Prostate gland (tissue), 2 donors: ENCODE measurements at regions not wholly inside any gene's neighbourhood (a gene's known extent, or its start where the extent isn't known, plus 50 kb on each side); places are given as distances from the start of the nearest gene placed in this dataset.

Experiments
- DNase-seq: peaks from one replicate; pipeline ENCODE4 v3.0.0-alpha.2; 2019; ENCODE audit warnings: low spot score
- H3K27ac ChIP-seq, 2 donors: fragments of 200-600 bp; sonication (generic); 2 replicates each; pipeline ENCODE4 v1.5.1; 2017 to 2019
- H3K27me3 ChIP-seq: fragments of 200-600 bp; sonication (generic); replicated peaks from 2 replicates; pipeline ENCODE4 v1.5.1; 2019; ENCODE audit not compliant: insufficient read depth
- H3K36me3 ChIP-seq, 2 donors: fragments of 200-600 bp; sonication (generic); 1 replicate in 1 of 2; 2 replicates in 1 of 2; pipeline versions ENCODE4 v1.5.1 to v1.8.1; 2017 to 2019
- H3K4me1 ChIP-seq: fragments of 200-600 bp; sonication (generic); replicated peaks from 2 replicates; pipeline ENCODE4 v1.5.1; 2019
- H3K4me3 ChIP-seq, 2 donors: fragments of 200-600 bp; sonication (generic); 2 replicates each; pipeline ENCODE4 v1.5.1; 2017 to 2019
- H3K9me3 ChIP-seq: fragments of 200-600 bp; sonication (generic); 2 replicates; pipeline ENCODE4 v1.5.1; 2017
- CTCF ChIP-seq, 4 experiments: fragments of 200-600 bp in 2 of 4; fragments of 450-650 bp in 2 of 4; sonication (generic) in 2 of 4; IDR thresholded peaks; 1 replicate in 3 of 4; 2 replicates in 1 of 4; pipeline ENCODE4 v1.5.1; 2016 to 2019; ENCODE audit warnings: antibody characterized with exemption in 4 of 4, mild to moderate bottlenecking in 2 of 4, moderate library complexity in 2 of 4
- POLR2A ChIP-seq: fragments of 450-650 bp; IDR thresholded peaks from one replicate; pipeline ENCODE4 v1.6.1; 2016; ENCODE audit warnings: antibody characterized with exemption, mild to moderate bottlenecking
- POLR2AphosphoS5 ChIP-seq: sonication (generic); formaldehyde crosslinking; IDR thresholded peaks from one replicate; pipeline ENCODE4 v1.6.1; 2017; ENCODE audit warnings: antibody characterized with exemption
- WGBS: methylation state at CpG from one replicate; pipeline ENCODE4 v1.1.5; 2018; 5-methylcytosine and 5-hydroxymethylcytosine counted together
- intact Hi-C: fragments of 100-400 bp; cut with DNase I; formaldehyde crosslinking; loops from one replicate; pipeline ENCODE4 v1.14.2; 2022

- TF ChIP-seq CTCF (IDR thresholded peaks at IDR 0.05), result no peak
- TF ChIP-seq POLR2A, result no peak
- no peak for TF ChIP-seq POLR2AphosphoS5
- DNase-seq, result no peak
- no peak overlapping the region for H3K4me3 ChIP-seq
- no peak overlapping the region for H3K27ac ChIP-seq
- H3K4me1 ChIP-seq, result no peaks in the 10 kb centered on the region
- no peaks in the 10 kb centered on the region for H3K9me3 ChIP-seq
- intact Hi-C loops, result no loop called here
- no peaks in the 10 kb centered on the region for H3K27me3 ChIP-seq
- H3K36me3 ChIP-seq, result no peaks in the 10 kb centered on the region
Measured at GRCh38 chr5:166022065-166022464, 2269.4 kb upstream of the WWC1 start.

- H3K27ac ChIP-seq, result no peak overlapping the region
- H3K27me3 ChIP-seq, result no peaks in the 10 kb centered on the region
- TF ChIP-seq POLR2AphosphoS5, result no peak
- no peak for TF ChIP-seq CTCF (IDR thresholded peaks at IDR 0.05)
- no peak for TF ChIP-seq POLR2A
- H3K36me3 ChIP-seq, result no peaks in the 10 kb centered on the region
- H3K4me1 ChIP-seq, result no peaks in the 10 kb centered on the region
- no peaks in the 10 kb centered on the region for H3K9me3 ChIP-seq
- H3K4me3 ChIP-seq, result no peak overlapping the region
- DNase-seq, result no peak
- intact Hi-C loops, result no loop called here
Measured at GRCh38 chr5:166024970-166025369, 2266.5 kb upstream of the WWC1 start.

GRCh38 chr5:166027582-166027981, 2263.9 kb upstream of the WWC1 start:
- Histone ChIP-seq H3K9me3 (no peaks in the 10 kb centered on the region), H3K4me1 (no peaks in the 10 kb centered on the region), H3K27ac (no peak overlapping the region), H3K36me3 (no peaks in the 10 kb centered on the region), H3K4me3 (no peak overlapping the region), H3K27me3 (no peaks in the 10 kb centered on the region)
- WGBS, result 86% methylated on average over 1 of the region's 1 CpG
- intact Hi-C loops, result no loop called here
- TF ChIP-seq CTCF (IDR thresholded peaks at IDR 0.05) (no peak), POLR2AphosphoS5 (no peak), POLR2A (no peak)
- no peak for DNase-seq

GRCh38 chr5:166031926-166032325, 2259.5 kb upstream of the WWC1 start:
- H3K4me1 ChIP-seq, result no peaks in the 10 kb centered on the region
- H3K36me3 ChIP-seq, result no peaks in the 10 kb centered on the region
- no peak overlapping the region for H3K4me3 ChIP-seq
- no peak for TF ChIP-seq POLR2A
- TF ChIP-seq CTCF (IDR thresholded peaks at IDR 0.05), result no peak
- no peak for TF ChIP-seq POLR2AphosphoS5
- 81% methylated on average over 2 of the region's 2 CpGs for WGBS
- DNase-seq, result no peak
- no peak overlapping the region for H3K27ac ChIP-seq
- intact Hi-C loops, result no loop called here
- no peaks in the 10 kb centered on the region for H3K27me3 ChIP-seq
- H3K9me3 ChIP-seq, result no peaks in the 10 kb centered on the region

GRCh38 chr5:166032601-166033000, 2258.8 kb upstream of the WWC1 start:
- H3K9me3 ChIP-seq, result no peaks in the 10 kb centered on the region
- TF ChIP-seq POLR2AphosphoS5 (no peak), POLR2A (no peak), CTCF (IDR thresholded peaks at IDR 0.05) (no peak)
- DNase-seq, result no peak
- no peaks in the 10 kb centered on the region for H3K27me3 ChIP-seq
- 64% methylated on average over 1 of the region's 1 CpG for WGBS
- intact Hi-C loops, result no loop called here
- H3K27ac ChIP-seq, result no peak overlapping the region
- H3K36me3 ChIP-seq, result no peaks in the 10 kb centered on the region
- H3K4me1 ChIP-seq, result no peaks in the 10 kb centered on the region
- H3K4me3 ChIP-seq, result no peak overlapping the region
